Neural progenitor cell (in vitro differentiated cells): ENCODE measurements at regions not wholly inside any gene's neighbourhood (a gene's known extent, or its start where the extent isn't known, plus 50 kb on each side); places are given as distances from the start of the nearest gene placed in this dataset.

Source experiments
- DNase-seq: peaks from one replicate; pipeline ENCODE4 v3.0.0-alpha.2; 2016; ENCODE audit warnings: low spot score
- H2AFZ ChIP-seq: fragments of 200-600 bp; sonication (generic); replicated peaks from 2 replicates; pipeline ENCODE4 v1.6.1; 2016; ENCODE audit warnings: antibody characterized with exemption
- H3F3A ChIP-seq: fragments of 200-600 bp; sonication (generic); 2 replicates; pipeline ENCODE4 v1.6.1; 2016; ENCODE audit warnings: antibody characterized with exemption, low read depth
- H3K27ac ChIP-seq: fragments of 200-600 bp; sonication (generic); 2 replicates; pipeline ENCODE4 v1.5.1; 2016; ENCODE audit warnings: mild to moderate bottlenecking
- H3K27me3 ChIP-seq: fragments of 200-600 bp; sonication (generic); 2 replicates; pipeline ENCODE4 v1.6.1; 2016; ENCODE audit warnings: mild to moderate bottlenecking, moderate library complexity
- H3K36me3 ChIP-seq: fragments of 200-600 bp; sonication (generic); 2 replicates; pipeline ENCODE4 v1.5.1; 2016
- H3K4me1 ChIP-seq: fragments of 200-600 bp; sonication (generic); 2 replicates; pipeline ENCODE4 v1.6.1; 2016; ENCODE audit warnings: mixed run types
- H3K4me2 ChIP-seq: fragments of 200-600 bp; sonication (generic); 2 replicates; pipeline ENCODE4 v1.6.1; 2016
- H3K4me3 ChIP-seq: fragments of 200-600 bp; sonication (generic); 2 replicates; pipeline ENCODE4 v1.5.1; 2016
- H3K79me2 ChIP-seq: fragments of 200-600 bp; sonication (generic); 2 replicates; pipeline ENCODE4 v1.6.1; 2016; ENCODE audit warnings: low read depth
- H3K9ac ChIP-seq: fragments of 200-600 bp; sonication (generic); 2 replicates; pipeline ENCODE4 v1.6.1; 2016
- H3K9me3 ChIP-seq: fragments of 200-600 bp; sonication (generic); 2 replicates; pipeline ENCODE4 v1.5.1; 2016; ENCODE audit warnings: low read depth
- H4K20me1 ChIP-seq: fragments of 200-600 bp; sonication (generic); 2 replicates; pipeline ENCODE4 v1.6.1; 2016; ENCODE audit warnings: low read depth
- H3K27ac Mint-ChIP-seq: 3 replicates; pipeline ENCODE4 v1.8.0; 2021; ENCODE audit warnings: mixed read lengths
- H3K27me3 Mint-ChIP-seq: 2 replicates; pipeline ENCODE4 v1.8.0; 2022; ENCODE audit warnings: low read depth, mild to moderate bottlenecking, inconsistent platforms, moderate library complexity, mixed read lengths; ENCODE audit not compliant: insufficient read depth
- H3K36me3 Mint-ChIP-seq: 3 replicates; pipeline ENCODE4 v1.8.0; 2021; ENCODE audit warnings: mixed read lengths
- H3K4me1 Mint-ChIP-seq: 3 replicates; pipeline ENCODE4 v1.8.0; 2021; ENCODE audit warnings: mixed read lengths
- H3K4me3 Mint-ChIP-seq: 3 replicates; pipeline ENCODE4 v1.8.0; 2021; ENCODE audit warnings: mild to moderate bottlenecking, moderate library complexity, mixed read lengths
- H3K9me3 Mint-ChIP-seq: 3 replicates; pipeline ENCODE4 v1.8.0; 2020; ENCODE audit warnings: mixed read lengths
- EZH2 ChIP-seq: fragments of 200-600 bp; sonication (generic); IDR thresholded peaks from 2 replicates; pipeline ENCODE4 v1.6.1; 2017; ENCODE audit warnings: antibody characterized with exemption, mild to moderate bottlenecking, moderate library complexity
- EZH2phosphoT487 ChIP-seq: fragments of 200-600 bp; sonication (generic); IDR thresholded peaks from 2 replicates; pipeline ENCODE4 v1.6.1; 2017; ENCODE audit warnings: antibody characterized with exemption
- TF ChIP-seq, protein P1 (sequence below): fragments of 200-600 bp; sonication (generic); IDR thresholded peaks from 2 replicates; pipeline ENCODE4 v1.5.1; 2017; ENCODE audit warnings: antibody characterized with exemption, mild to moderate bottlenecking

DNA sequence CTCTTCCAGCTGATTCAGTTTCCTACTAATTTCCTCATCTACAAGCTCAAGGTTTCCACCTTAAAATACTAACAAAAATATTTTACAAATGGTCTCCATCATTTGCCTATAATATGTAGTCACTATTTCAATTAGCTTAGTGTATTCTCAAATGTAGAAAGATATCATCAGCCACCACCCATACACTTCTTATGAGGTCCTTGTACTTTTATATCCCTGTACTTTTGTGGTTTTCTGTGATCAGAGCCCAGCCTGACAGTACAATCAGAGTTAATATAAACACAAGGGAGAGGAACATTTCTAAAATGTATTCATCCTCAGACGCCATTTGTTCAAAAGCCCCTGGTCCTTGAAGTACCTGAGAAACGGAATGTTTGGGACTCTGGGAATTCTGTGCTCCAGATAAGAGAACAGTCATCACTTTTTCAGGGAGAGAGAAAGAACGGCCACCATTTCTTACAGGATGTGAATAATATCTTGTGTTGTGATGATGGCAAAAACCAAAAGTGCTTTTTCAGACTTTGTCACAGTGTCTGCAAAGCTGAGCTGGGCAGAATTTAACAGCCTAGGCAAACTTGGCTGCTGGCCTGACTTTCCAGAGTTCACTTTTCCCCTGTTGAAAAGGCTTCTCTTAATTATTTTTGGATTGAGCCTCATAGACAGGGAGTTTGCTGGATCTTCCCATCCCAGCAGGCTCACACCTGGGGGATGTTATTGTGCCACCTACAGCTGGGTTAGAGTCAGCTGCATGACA is 361.7 kb upstream of the ACVR2A start:
- H3K4me3 Mint-ChIP-seq, result no peak overlapping the region
- no peak overlapping the region for H3K27ac Mint-ChIP-seq
- no peaks in the 10 kb centered on the region for H3K36me3 Mint-ChIP-seq
- Histone ChIP-seq H3K4me1 (peaks cover 18% of the 10 kb centered on the region), H3F3A (peaks cover 8% of the 10 kb centered on the region), H3K4me2 (no peak overlapping the region), H3K27ac (no peak overlapping the region), H4K20me1 (no peaks in the 10 kb centered on the region), H3K27me3 (no peaks in the 10 kb centered on the region), H3K9ac (no peak overlapping the region), H2AFZ (no peak overlapping the region), H3K79me2 (no peaks in the 10 kb centered on the region), H3K4me3 (no peak overlapping the region), H3K36me3 (no peaks in the 10 kb centered on the region), H3K9me3 (no peaks in the 10 kb centered on the region)
- H3K4me1 Mint-ChIP-seq, result peaks cover 6% of the 10 kb centered on the region
- H3K27me3 Mint-ChIP-seq, result no peaks in the 10 kb centered on the region
- DNase-seq, result no peak
- no peaks in the 10 kb centered on the region for H3K9me3 Mint-ChIP-seq
- no peak for TF ChIP-seq EZH2phosphoT487
- TF ChIP-seq, protein P1, sequence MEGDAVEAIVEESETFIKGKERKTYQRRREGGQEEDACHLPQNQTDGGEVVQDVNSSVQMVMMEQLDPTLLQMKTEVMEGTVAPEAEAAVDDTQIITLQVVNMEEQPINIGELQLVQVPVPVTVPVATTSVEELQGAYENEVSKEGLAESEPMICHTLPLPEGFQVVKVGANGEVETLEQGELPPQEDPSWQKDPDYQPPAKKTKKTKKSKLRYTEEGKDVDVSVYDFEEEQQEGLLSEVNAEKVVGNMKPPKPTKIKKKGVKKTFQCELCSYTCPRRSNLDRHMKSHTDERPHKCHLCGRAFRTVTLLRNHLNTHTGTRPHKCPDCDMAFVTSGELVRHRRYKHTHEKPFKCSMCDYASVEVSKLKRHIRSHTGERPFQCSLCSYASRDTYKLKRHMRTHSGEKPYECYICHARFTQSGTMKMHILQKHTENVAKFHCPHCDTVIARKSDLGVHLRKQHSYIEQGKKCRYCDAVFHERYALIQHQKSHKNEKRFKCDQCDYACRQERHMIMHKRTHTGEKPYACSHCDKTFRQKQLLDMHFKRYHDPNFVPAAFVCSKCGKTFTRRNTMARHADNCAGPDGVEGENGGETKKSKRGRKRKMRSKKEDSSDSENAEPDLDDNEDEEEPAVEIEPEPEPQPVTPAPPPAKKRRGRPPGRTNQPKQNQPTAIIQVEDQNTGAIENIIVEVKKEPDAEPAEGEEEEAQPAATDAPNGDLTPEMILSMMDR, result no peak
- no peak for TF ChIP-seq EZH2

DNA sequence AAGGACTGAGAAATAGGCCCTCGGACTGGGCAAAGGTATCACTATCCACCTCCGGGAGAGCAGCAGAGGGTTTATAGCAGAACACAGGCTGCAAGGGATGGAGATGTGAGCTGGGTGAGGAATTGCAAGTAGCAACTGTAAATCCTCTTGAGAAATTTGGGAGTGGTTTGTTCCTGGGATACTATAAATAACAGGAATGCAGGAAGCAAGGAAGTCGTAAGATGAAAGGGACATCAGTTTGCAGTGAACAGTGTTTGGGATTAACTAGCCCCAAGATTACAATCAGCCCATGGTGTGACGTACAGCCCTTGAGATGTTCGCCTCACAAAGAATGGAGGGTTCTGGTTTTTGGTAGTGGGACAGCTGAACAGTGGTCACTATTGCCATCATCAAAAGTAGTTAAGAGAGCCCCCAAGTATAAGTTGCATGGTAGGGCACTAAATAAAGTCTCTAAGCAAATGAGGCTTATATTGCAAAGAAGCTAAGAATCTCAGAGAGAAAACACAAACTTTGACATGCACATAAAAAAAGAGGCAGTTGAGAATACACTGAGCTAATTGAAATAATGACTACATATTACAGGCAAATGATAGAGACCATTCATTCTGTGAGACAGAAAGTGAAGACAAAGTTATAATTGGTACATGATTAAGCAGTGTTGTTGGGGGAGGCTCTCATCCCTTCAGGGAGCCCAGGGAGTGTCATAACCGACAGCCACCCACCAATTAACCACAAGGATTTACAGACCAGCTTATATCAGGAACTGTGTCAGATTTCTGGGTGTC is 362.5 kb upstream of the ACVR2A start:
- H3K4me1 Mint-ChIP-seq, result no peaks in the 10 kb centered on the region
- no peaks in the 10 kb centered on the region for H3K9me3 Mint-ChIP-seq
- Histone ChIP-seq H3K27me3 (no peaks in the 10 kb centered on the region), H3K36me3 (no peaks in the 10 kb centered on the region), H3K79me2 (no peaks in the 10 kb centered on the region), H3K4me2 (no peak overlapping the region), H3K9ac (no peak overlapping the region), H4K20me1 (no peaks in the 10 kb centered on the region), H3K9me3 (no peaks in the 10 kb centered on the region), H3F3A (peaks cover 3% of the 10 kb centered on the region), H3K4me3 (no peak overlapping the region), H2AFZ (no peak overlapping the region), H3K4me1 (peaks cover 10% of the 10 kb centered on the region), H3K27ac (no peak overlapping the region)
- H3K27me3 Mint-ChIP-seq, result no peaks in the 10 kb centered on the region
- H3K36me3 Mint-ChIP-seq, result no peaks in the 10 kb centered on the region
- peak; percentile 15 for DNase-seq
- TF ChIP-seq EZH2phosphoT487, result no peak
- TF ChIP-seq, protein P1, result no peak
- no peak overlapping the region for H3K27ac Mint-ChIP-seq
- no peak overlapping the region for H3K4me3 Mint-ChIP-seq

DNA sequence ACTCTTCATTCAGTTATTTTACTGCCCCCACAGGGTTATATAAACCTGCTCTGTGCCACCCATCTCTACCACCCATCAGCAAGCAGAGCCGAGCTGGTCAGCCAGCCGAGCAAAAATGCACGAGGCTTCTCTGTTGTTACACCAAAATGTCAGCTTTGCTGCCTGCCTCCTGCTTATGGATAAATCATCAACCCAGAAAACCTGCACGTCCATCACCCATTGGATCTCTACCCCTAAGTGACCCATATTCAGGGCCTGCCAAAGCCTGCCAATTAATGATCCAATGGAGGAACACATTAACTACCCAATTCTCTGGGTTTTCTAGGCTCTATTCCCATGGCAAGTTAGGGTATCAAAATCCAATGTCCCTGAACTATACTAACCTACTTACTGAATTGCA is 365.5 kb upstream of the ACVR2A start:
- no peak overlapping the region for H3K27ac Mint-ChIP-seq
- DNase-seq, result no peak
- Histone ChIP-seq H3K27ac (no peak overlapping the region), H3K4me1 (no peaks in the 10 kb centered on the region), H3K27me3 (no peaks in the 10 kb centered on the region), H3K9ac (no peak overlapping the region), H4K20me1 (no peaks in the 10 kb centered on the region), H3K36me3 (no peaks in the 10 kb centered on the region), H3F3A (no peaks in the 10 kb centered on the region), H3K4me2 (no peak overlapping the region), H3K79me2 (no peaks in the 10 kb centered on the region), H3K4me3 (no peak overlapping the region), H2AFZ (no peak overlapping the region), H3K9me3 (no peaks in the 10 kb centered on the region)
- no peaks in the 10 kb centered on the region for H3K36me3 Mint-ChIP-seq
- TF ChIP-seq EZH2phosphoT487 (no peak), EZH2 (no peak)
- TF ChIP-seq, protein P1, result no peak
- H3K27me3 Mint-ChIP-seq, result no peaks in the 10 kb centered on the region
- H3K9me3 Mint-ChIP-seq, result no peaks in the 10 kb centered on the region
- H3K4me1 Mint-ChIP-seq, result peaks cover 7% of the 10 kb centered on the region
- no peak overlapping the region for H3K4me3 Mint-ChIP-seq
